Renal cortex interstitium (tissue), 11 donors: ENCODE measurements at regions not wholly inside any gene's neighbourhood (a gene's known extent, or its start where the extent isn't known, plus 50 kb on each side); places are given as distances from the start of the nearest gene placed in this dataset.

Experiments used
- DNase-seq, 11 donors: peaks; one replicate each; pipeline ENCODE4 v3.0.0-alpha.2; 2013; ENCODE audit warnings: low read depth in 9 of 11, low spot score in 4 of 11; ENCODE audit errors: extremely low read depth in 1 of 11

DNA sequence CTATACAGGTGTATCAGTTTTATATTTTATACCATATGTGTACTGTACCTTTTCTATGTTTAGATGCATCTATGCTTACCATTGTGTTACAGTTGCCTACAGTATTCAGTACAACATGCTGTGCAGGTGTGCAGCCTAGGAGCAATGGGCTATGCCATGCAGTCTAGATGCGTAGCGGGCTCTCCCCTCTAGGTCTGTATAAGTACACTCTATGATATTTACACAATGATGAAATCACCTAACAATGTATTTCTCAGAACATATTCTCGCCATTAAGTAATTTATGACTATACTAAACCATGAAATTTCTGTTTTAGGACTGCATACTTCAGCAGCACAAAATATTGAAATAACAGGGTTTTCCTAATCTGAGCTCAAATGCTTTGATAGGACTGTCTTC is 179.6 kb downstream of the RFC3 start:
- no peak for DNase-seq

GRCh38 chr13:33999811-34000605 is 182.1 kb downstream of the RFC3 start:
- DNase-seq, result no peak

- DNase-seq, result no peak
Observed at GRCh38 chr13:34000955-34001354, 183.0 kb downstream of the RFC3 start.

GRCh38 chr13:34001389-34001788 is 183.4 kb downstream of the RFC3 start:
- no peak for DNase-seq

GRCh38 chr13:34002141-34002540 is 184.2 kb downstream of the RFC3 start:
- DNase-seq, result no peak

DNA sequence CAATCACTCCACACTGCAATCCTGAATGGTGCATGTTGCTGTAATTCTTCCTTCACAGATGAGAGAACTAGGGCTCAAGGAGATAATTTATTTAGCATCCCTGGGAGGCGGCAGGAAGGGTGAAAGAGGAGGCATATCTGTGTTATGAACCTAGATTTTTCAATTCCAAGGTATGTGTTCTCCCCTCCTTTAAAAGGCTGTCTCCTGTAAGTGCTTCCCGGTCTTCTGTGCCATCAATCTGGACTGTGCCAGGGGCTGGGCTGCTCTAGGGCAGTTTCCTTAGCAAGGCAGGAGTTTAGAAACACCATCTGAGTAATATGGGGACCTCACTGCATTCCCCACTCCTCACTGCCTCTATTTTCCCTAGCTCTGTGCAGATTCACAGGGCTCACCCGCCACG is 185.0 kb downstream of the RFC3 start:
- no peak for DNase-seq

GRCh38 chr13:34003656-34004055 is 185.7 kb downstream of the RFC3 start:
- no peak for DNase-seq

DNA sequence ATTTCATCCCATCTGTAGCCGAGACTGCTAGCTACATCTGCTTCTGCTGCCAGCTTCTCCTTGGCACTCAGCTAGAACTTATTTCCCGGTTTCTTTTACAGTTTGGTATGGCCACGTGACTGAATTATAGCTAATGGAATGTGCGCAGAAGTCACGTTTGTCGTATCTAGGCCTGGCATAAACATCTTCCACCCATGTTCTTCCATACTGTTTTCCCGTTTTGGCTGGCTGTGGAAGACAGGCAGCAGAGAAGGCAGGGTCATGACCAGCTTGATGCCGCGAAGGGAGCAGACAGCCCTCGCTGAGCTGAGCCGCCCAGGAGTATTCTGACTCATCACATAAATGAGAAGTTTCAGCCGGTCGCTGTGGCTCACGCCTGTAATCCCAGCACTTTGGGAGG is 186.7 kb downstream of the RFC3 start:
- no peak for DNase-seq

DNA sequence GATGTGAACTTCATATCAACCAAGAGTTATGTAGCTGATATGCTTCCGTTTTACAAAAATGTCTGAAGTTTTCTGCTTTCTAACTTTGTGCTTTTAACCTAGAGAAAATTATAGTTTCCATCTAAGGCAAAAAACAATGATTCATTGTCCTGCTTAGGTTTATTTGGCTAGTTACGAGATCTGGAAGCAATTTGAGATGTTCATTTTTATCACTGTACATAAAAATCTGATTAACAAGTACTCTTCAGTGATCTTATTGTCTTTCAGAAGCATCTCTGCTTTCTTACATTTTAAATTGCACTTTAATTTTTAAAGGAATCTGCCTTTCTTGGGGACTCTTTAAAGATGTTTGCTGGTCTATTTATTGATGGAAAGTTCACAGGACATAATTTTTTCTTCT is 188.1 kb downstream of the RFC3 start:
- DNase-seq, result no peak

DNA sequence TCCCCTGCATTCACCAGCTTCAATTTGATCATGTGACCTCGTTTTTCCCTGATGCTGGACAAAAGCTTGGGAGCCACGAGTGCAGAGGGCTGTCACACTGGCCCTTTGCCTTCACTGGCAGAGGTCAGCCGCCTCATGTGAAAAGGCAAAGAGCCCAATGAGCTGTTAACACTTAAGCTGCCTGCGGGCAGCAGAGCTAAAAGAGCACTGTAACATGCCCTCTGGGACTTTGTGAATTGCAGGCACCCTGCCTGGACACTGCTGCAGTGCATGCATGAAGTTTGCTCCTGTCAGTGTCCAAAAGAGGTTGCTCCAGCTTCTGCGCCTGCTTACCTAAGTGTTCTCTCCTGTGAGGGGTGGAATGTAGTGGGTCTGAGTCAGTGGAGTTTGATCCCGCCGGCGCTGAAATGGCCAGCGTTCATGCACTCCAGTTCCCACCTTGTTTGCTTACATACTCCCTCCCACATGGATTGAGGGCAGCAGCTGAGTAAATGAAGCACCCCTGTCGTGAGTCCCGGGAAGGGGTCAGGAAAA is 193.7 kb downstream of the RFC3 start:
- DNase-seq, result no peak

DNA sequence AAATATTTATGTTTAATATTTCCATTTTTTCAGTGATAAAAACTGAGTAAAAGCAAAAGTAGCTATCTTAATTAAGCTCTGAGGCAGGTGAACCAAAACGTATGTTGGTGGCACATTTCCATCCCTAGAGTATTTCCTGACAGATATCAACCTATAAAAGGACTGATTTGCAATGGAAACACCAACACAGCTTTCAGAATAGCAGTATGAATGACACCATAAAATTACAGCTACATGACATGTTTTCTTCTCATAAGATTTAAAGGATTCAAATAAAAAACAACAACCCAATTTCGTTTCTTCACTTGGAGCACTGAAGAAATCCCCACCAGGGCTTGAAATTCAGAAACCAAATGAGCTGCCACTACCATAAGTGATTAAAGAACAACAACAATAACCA is 194.4 kb downstream of the RFC3 start:
- DNase-seq, result no peak

DNA sequence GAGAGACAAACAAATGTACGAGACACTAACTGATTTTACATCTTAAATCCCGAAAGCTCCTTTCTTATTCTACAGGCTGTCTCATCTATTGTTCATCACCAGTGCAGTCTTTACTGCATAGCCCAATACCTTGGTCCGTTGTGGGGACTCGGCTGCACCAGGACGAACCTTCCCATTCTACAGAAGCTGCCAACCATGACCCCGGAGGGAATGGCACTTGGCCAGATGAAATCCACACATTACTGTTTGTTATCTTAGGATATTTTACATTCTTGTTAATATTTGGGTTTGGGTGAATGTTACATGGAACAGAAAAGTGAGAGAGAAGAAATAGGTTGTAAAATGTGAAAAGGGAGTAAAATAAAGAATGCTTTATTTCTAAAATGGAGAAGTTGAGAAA is 195.1 kb downstream of the RFC3 start:
- no peak for DNase-seq

GRCh38 chr13:34017231-34017630 is 199.3 kb downstream of the RFC3 start:
- no peak for DNase-seq

DNA sequence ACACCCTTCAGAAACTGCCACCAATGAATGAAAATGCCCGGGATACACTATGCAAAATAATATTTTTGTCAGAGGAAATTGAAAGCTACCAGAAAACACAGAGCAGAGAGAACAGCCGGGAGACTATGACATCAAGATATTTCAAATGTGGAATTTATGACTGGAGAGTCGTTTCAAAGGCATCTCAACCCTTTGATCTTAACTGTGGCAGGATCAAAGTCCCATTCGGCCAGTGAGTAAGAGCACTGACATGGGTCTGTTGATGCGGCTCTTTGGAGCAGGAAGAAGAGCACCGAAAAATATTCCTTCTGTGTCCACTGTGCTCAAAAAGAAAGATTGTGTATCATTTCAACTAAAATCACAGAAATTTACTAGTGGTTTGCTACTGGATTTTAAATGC is 201.9 kb downstream of the RFC3 start:
- DNase-seq, result peak in 8 of 11 donors; percentile 8 to 37 (median 22)

DNA sequence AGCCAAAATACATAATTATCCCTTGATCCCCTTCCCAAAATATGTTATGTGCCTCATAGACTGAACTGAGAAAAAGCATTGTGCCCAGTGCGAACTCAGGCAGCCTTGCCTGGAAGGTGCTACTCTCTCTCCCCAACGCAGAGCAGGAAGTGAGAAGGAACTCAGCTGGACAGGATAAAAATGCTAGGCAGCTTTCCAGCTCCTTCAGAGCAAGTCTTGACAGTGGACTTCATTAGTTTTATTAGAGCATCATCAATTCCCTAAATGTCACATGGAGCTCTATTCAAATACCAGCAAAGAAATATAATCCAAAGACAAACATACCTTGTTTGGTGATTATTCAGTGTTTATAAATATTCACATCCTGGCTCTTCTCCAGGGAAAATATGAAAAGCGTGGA is 202.4 kb downstream of the RFC3 start:
- no peak for DNase-seq

- DNase-seq, result no peak
Observed at GRCh38 chr13:34021619-34022018, 203.7 kb downstream of the RFC3 start.

DNA sequence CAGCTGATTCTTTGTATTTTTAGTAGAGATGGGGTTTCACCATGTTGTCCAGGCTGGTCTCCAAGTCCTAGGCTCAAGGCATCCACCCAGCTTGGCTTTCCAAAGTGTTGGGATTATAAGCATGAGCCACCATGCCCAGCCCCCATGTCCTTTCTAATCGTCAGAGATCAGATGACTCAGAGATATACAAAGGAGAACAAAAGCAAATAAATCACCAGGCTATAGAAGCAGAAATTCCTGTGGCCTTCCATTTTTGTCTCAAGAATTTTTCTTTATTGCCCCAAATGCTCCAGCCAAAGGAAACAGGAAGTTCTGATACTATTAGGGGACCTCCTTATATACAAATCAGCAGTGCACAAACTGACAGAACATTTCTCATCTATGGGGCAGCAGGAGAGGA is 207.8 kb downstream of the RFC3 start:
- no peak for DNase-seq

DNA sequence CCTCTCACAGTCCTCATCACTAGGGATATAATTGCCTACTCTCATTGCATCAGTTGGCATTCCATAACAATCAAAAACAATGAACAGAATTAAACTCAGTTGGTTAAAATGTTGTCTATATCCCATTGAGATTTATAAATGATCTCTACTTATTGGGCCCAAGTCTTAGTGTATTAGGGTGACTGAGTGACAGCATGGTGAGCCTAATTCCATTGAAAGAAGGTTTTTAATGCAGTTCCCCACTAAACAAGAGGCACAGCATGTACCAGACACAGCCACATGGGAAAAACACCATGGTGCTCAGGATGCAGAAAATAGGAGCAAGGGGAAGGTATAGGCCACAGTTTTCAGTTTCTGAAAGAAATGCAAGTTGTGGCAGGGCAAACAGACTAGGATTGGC is 208.4 kb downstream of the RFC3 start:
- DNase-seq, result no peak

- DNase-seq, result no peak
Observed at GRCh38 chr13:34028496-34029442, 210.8 kb downstream of the RFC3 start.

GRCh38 chr13:34030782-34031181 is 212.8 kb downstream of the RFC3 start:
- no peak for DNase-seq
